VCaP (cell line): ENCODE measurements at regions not wholly inside any gene's neighbourhood (a gene's known extent, or its start where the extent isn't known, plus 50 kb on each side); places are given as distances from the start of the nearest gene placed in this dataset.
"Not testable (repeated sequence)": the region's sequence is repeated elsewhere in the genome, so short reads cannot be mapped to it uniquely, and the experiment has no call there.

Source experiments
- H3K27ac ChIP-seq: fragments of 450-650 bp; 2 replicates; pipeline ENCODE4 v1.5.1; 2017
- TF ChIP-seq, protein P1 (sequence below): fragments of 450-650 bp; conservative IDR thresholded peaks from 2 replicates; pipeline ENCODE4 v1.5.1; 2017; ENCODE audit warnings: mild to moderate bottlenecking, moderate library complexity

DNA sequence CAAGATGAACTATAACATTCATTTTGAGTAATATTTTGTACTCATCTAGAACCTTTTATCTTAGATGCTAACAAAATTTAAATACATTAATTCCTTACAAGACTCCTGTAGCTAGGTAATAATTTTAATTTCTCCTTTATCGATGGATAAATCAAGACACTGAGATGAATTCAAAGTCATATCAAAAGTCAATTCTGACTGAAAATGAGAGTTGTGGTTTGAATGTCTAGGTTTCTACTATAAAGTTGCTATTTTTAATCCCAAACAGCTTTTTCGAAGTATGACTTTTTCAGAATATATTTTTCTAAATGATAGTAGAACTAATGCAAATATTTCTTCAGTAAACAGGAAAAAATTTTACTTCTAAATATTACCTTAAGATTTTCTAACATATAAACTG, 491.7 kb upstream of the FAM174A start:
- no peak overlapping the region for H3K27ac ChIP-seq
- TF ChIP-seq, protein P1, sequence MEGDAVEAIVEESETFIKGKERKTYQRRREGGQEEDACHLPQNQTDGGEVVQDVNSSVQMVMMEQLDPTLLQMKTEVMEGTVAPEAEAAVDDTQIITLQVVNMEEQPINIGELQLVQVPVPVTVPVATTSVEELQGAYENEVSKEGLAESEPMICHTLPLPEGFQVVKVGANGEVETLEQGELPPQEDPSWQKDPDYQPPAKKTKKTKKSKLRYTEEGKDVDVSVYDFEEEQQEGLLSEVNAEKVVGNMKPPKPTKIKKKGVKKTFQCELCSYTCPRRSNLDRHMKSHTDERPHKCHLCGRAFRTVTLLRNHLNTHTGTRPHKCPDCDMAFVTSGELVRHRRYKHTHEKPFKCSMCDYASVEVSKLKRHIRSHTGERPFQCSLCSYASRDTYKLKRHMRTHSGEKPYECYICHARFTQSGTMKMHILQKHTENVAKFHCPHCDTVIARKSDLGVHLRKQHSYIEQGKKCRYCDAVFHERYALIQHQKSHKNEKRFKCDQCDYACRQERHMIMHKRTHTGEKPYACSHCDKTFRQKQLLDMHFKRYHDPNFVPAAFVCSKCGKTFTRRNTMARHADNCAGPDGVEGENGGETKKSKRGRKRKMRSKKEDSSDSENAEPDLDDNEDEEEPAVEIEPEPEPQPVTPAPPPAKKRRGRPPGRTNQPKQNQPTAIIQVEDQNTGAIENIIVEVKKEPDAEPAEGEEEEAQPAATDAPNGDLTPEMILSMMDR, result no peak

DNA sequence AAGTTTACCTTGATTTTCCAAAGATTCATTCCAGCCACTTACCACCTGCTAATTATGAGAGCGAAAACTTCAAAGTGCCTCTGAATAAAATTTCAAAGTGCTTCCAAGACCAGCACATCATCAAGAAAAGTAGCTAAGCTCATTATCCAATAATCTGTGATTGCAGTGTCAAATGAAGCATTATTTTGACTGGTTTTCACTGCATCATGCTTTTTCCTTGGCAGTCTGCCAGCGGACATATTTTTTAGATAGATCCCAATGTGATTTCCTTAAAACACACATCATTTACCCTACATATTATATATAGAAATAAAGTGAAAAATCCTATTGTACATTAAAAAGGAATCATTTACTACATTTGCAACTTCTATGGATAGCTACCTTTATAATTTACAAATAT, 508.6 kb upstream of the FAM174A start:
- TF ChIP-seq, protein P1, result no peak
- no peak overlapping the region for H3K27ac ChIP-seq

DNA sequence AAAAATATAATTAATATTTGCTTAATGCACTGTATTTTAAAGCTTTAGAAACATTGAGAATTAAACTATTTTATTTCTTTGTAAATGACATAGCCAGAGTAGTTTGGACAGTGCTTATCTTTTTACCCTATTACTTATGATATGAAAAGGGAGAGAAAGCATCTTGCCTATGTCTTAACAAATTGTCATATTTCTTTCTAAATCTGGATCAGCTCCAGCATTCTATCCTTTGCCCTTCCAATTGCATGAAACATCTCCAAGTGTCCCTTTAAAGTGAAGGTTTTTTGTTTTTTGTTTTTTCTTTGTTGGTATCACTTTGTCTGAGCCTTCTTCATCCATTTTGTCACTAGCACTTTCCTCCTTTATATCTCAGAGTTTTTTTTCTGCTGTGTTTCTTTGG, 511.6 kb upstream of the FAM174A start:
- no peak overlapping the region for H3K27ac ChIP-seq
- TF ChIP-seq, protein P1, result no peak

DNA sequence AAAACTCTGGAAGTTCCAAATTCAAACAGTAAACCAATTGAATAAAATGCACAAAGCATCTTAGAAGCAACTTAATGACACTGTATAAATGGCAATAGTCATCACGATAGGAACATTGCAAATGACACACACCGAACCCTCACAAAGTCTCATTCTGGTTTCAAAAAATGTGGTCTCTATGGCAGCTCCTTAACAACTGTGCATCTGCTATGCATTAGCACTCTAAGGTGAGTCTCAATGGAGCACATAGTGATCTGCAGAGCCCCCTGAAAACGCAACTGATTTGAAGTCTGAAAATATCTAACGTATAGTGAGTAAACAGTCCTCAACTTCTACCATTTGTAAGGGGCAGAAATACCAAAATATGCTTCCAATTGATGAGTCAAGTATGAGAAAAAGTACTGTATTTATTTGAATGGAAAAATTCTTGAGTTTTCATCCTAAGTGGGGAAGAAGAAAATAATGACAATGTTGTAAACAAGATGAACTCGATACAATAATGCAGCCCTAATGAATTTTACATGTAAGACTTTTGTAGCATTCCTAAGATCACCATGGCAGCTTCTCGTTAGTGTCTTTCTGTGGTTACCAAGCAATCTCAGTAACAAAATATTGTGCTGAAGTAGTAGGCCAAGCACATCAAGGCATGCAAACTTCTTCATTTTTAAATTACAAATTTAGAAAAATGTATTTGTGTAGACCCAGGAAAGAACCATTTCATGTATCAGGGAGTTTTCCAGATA, 517.5 kb upstream of the FAM174A start:
- TF ChIP-seq, protein P1, result no peak
- H3K27ac ChIP-seq, result no peak overlapping the region

DNA sequence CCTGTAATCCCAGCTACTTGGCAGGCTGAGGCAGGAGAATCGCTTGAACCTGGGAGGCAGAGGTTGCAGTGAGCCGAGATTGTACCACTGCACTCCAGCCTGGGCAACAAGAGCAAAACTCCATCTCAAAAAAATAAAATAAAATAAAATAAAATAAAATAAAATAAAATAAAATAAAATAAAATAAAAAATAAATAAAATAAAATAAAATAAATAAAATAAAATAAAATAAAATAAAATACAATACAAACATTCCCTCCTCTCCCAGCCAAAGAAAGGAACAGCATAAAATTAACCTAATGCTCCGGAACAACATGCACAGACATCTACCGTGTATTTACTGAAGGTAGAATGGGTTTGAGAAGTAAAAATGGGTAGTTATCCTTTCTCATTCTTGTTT, 521.9 kb upstream of the FAM174A start:
- not testable (repeated sequence) for H3K27ac ChIP-seq

DNA sequence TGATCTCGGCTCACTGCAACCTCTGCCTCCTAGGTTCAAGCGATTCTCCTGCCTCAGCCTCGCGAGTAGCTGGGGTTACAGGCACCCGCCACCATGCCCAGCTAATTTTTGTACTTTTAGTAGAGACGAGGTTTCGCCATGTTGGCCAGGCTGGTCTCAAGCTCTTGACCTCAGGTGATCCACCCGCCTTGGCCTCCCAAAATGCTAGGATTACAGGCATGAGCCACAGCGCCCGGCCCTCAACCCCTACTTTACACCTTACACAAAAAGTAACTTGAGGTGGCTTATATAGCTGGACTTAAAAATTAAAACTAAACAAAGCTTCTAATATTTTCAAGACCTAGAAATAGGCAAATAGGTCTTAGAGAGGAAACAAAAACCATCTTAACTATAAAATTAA, 524.0 kb upstream of the FAM174A start:
- H3K27ac ChIP-seq, result not testable (repeated sequence)

DNA sequence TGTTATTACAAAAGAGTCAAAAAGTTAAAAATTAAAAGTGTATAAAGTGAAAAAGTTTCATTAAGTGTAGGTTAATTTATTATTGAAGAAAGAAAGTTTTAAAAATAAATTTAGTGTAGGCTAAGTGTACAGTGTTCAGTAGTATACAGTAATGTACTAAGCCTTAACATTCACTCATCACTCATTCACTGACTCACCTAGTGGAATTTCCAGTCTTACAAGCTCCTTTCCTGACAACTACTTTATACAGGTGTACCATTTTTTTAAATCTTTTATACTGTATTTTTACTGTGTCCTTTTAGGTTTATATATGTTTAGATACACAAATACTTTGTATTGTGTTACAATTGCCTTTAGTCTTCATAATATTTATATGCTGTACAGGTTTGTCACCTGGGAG, 530.2 kb upstream of the FAM174A start:
- no peak overlapping the region for H3K27ac ChIP-seq
- TF ChIP-seq, protein P1, result no peak

DNA sequence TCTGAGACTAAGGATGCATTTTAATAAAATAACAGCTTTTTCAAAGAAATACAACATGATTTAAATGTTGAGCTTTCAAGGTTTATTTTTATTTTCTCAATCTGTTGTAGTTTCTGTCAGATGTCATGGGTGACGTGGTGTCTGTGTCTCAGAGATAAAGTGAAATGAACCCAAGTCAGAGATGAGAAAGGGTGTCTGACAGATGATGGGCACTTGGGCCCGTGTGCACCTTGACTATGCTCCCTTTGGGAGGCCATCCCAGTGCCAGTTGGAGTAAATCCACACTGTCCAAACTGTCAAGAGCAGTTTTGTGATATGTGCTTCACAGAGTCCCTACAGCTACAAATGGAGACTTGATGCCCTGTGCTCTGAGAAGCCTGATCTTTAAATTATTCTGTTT, 536.9 kb upstream of the FAM174A start:
- H3K27ac ChIP-seq, result no peak overlapping the region
- TF ChIP-seq, protein P1, result no peak

DNA sequence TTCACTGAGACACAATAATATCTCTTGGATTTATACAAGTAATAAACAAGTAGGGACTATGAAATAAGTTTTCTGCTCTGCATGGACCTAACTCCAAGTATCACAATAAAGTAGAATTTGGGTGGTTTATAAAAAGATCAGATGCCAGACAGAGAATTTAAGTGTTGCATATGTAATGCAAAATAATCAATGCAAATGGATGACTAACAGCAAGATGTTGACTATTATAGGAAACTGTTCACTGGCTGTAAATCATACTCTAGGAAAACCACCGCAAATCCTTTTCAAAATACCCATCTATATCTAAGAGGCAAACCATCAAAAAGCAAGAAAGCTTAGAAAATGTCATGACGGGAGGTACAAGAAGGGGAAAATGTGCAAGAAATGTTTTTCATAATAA, 539.8 kb upstream of the FAM174A start:
- TF ChIP-seq, protein P1, result no peak
- no peak overlapping the region for H3K27ac ChIP-seq
